Choroid plexus epithelial cell (primary cell): ENCODE measurements at regions not wholly inside any gene's neighbourhood (a gene's known extent, or its start where the extent isn't known, plus 50 kb on each side); places are given as distances from the start of the nearest gene placed in this dataset.

Experiments
- DNase-seq: peaks from one replicate; pipeline ENCODE4 v3.0.0-alpha.2; 2010; ENCODE audit warnings: low read depth
- H3K4me3 ChIP-seq: 2 replicates; pipeline ENCODE4 v1.5.1; 2011; ENCODE audit warnings: low read depth, mild to moderate bottlenecking, control low read depth, low read length, moderate library complexity
- TF ChIP-seq, protein P1 (sequence below): conservative IDR thresholded peaks from 2 replicates; pipeline ENCODE4 v1.5.1; 2011; ENCODE audit warnings: low read depth, mild to moderate bottlenecking, control low read depth, inconsistent platforms, low read length, moderate library complexity

- TF ChIP-seq, protein P1, sequence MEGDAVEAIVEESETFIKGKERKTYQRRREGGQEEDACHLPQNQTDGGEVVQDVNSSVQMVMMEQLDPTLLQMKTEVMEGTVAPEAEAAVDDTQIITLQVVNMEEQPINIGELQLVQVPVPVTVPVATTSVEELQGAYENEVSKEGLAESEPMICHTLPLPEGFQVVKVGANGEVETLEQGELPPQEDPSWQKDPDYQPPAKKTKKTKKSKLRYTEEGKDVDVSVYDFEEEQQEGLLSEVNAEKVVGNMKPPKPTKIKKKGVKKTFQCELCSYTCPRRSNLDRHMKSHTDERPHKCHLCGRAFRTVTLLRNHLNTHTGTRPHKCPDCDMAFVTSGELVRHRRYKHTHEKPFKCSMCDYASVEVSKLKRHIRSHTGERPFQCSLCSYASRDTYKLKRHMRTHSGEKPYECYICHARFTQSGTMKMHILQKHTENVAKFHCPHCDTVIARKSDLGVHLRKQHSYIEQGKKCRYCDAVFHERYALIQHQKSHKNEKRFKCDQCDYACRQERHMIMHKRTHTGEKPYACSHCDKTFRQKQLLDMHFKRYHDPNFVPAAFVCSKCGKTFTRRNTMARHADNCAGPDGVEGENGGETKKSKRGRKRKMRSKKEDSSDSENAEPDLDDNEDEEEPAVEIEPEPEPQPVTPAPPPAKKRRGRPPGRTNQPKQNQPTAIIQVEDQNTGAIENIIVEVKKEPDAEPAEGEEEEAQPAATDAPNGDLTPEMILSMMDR = no peak
- no peak overlapping the region for H3K4me3 ChIP-seq
- no peak for DNase-seq
Observed at GRCh38 chr12:115132145-115132544, 448.2 kb upstream of the TBX3 start.

DNA sequence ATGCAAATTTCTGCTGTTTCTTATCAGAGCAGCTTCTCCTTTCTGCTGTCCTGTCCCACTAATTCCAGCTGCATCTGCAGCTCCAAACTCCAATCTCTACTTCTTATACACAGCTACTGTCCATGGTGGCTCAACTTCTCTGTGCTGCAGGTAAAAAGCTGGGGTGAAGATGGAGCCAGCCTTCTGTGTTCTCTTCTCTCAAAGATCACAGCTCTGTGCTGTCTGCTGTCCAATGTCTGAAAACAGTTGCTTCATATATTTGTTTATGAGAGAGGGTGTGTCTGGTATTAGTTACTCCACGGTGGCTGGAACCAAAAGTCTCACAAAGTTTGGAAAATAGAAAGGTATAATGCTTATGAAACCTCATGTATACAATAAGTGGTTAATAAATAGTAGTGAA, 445.8 kb upstream of the TBX3 start:
- TF ChIP-seq, protein P1 = no peak
- DNase-seq = no peak
- H3K4me3 ChIP-seq = no peak overlapping the region

- TF ChIP-seq, protein P1 = no peak
- no peak for DNase-seq
- H3K4me3 ChIP-seq = no peak overlapping the region
Observed at GRCh38 chr12:115121053-115121452, 437.1 kb upstream of the TBX3 start.

GRCh38 chr12:115118177-115118724, 434.3 kb upstream of the TBX3 start:
- TF ChIP-seq, protein P1 = no peak
- peak; percentile 43 for DNase-seq

GRCh38 chr12:115114140-115114539, 430.2 kb upstream of the TBX3 start:
- TF ChIP-seq, protein P1 = no peak
- no peak for DNase-seq

More at GRCh38 chr12:115118177-115118724, 434.3 kb upstream of the TBX3 start:
- H3K4me3 ChIP-seq = no peak overlapping the region

DNA sequence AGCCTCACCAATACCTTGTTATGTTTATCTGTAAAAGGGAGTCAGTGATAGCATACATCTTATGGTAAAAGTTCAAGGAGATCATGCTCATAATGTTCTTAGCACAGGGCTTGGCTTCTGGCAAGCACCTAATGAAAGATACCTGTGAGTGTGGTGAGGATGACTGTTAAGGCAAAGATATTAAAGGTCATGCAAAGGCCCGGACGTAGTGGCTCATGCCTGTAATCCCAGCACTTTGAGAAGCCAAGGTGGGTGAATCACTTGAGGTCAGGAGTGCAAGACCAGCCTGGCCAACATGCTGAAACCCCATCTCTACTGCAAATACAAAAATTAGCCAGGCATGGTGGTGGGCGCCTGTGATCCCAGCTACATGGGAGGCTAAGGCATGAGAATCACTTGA, 425.9 kb upstream of the TBX3 start:
- no peak for DNase-seq
- TF ChIP-seq, protein P1 = no peak
- H3K4me3 ChIP-seq = no peak overlapping the region

More at GRCh38 chr12:115114140-115114539, 430.2 kb upstream of the TBX3 start:
- H3K4me3 ChIP-seq = no peak overlapping the region
